Karpas-422 (cell line): ENCODE measurements at regions not wholly inside any gene's neighbourhood (a gene's known extent, or its start where the extent isn't known, plus 50 kb on each side); places are given as distances from the start of the nearest gene placed in this dataset.
"Not testable (repeated sequence)": the region's sequence is repeated elsewhere in the genome, so short reads cannot be mapped to it uniquely, and the experiment has no call there.

Source experiments
- DNase-seq: peaks from one replicate; pipeline ENCODE4 v3.0.0-alpha.2; 2015
- H2AFZ ChIP-seq: fragments of 200-600 bp; sonication (generic); 2 replicates; pipeline ENCODE4 v1.6.1; 2014; ENCODE audit warnings: antibody characterized with exemption, low read length, mixed read lengths
- H3K27ac ChIP-seq: fragments of 200-600 bp; sonication (generic); 2 replicates; pipeline ENCODE4 v1.5.1; 2014; ENCODE audit warnings: mild to moderate bottlenecking, low read length, moderate library complexity
- H3K27me3 ChIP-seq: fragments of 200-600 bp; sonication (generic); 2 replicates; pipeline ENCODE4 v1.6.1; 2014; ENCODE audit warnings: low read length, mixed read lengths
- H3K36me3 ChIP-seq: fragments of 200-600 bp; sonication (generic); 2 replicates; pipeline ENCODE4 v1.6.1; 2014; ENCODE audit warnings: low read length, mixed read lengths; ENCODE audit not compliant: insufficient read depth
- H3K4me1 ChIP-seq: fragments of 200-600 bp; sonication (generic); 2 replicates; pipeline ENCODE4 v1.6.1; 2014; ENCODE audit warnings: mild to moderate bottlenecking, low read length, mixed read lengths
- H3K4me2 ChIP-seq: fragments of 200-600 bp; sonication (generic); 2 replicates; pipeline ENCODE4 v1.6.1; 2014; ENCODE audit warnings: low read length, low read depth, mild to moderate bottlenecking; ENCODE audit not compliant: poor library complexity, severe bottlenecking
- H3K4me3 ChIP-seq: fragments of 200-600 bp; sonication (generic); 2 replicates; pipeline ENCODE4 v1.5.1; 2014; ENCODE audit warnings: mild to moderate bottlenecking, antibody characterized with exemption, low read length, mixed read lengths
- H3K79me2 ChIP-seq: fragments of 200-600 bp; sonication (generic); 2 replicates; pipeline ENCODE4 v1.6.1; 2014; ENCODE audit warnings: mild to moderate bottlenecking, low read length, mixed read lengths
- H3K9ac ChIP-seq: fragments of 200-600 bp; sonication (generic); 2 replicates; pipeline ENCODE4 v1.6.0; 2014; ENCODE audit warnings: low read length
- H3K9me2 ChIP-seq: fragments of 200-600 bp; sonication (generic), shearing (Covaris generic); replicated peaks from 2 replicates; pipeline ENCODE4 v1.6.0; 2014; ENCODE audit warnings: mild to moderate bottlenecking, low read length, moderate library complexity; ENCODE audit not compliant: insufficient read depth
- H3K9me3 ChIP-seq: fragments of 300-700, 200-600 bp; sonication (generic); 2 replicates; pipeline ENCODE4 v1.6.1; 2014; ENCODE audit warnings: low read length, mixed read lengths
- H4K20me1 ChIP-seq: fragments of 200-600 bp; sonication (generic); 2 replicates; pipeline ENCODE4 v1.6.1; 2014; ENCODE audit warnings: mild to moderate bottlenecking, antibody characterized with exemption, low read length, low read depth; ENCODE audit not compliant: insufficient read depth

- no peaks in the 10 kb centered on the region for H3K79me2 ChIP-seq
- H3K4me3 ChIP-seq: no peak overlapping the region
- DNase-seq: no peak
- H3K36me3 ChIP-seq: no peaks in the 10 kb centered on the region
- H2AFZ ChIP-seq: no peak overlapping the region
- H3K4me1 ChIP-seq: no peaks in the 10 kb centered on the region
- no peak overlapping the region for H3K4me2 ChIP-seq
- H3K9ac ChIP-seq: no peak overlapping the region
- no peak overlapping the region for H3K27ac ChIP-seq
- no peaks in the 10 kb centered on the region for H4K20me1 ChIP-seq
- no peaks in the 10 kb centered on the region for H3K9me2 ChIP-seq
- peaks cover 22% of the 10 kb centered on the region; the same call in 1 of the 2 replicates for H3K9me3 ChIP-seq
- no peaks in the 10 kb centered on the region for H3K27me3 ChIP-seq
Observed at GRCh38 chr13:81104035-81104715, 763.2 kb upstream of the SPRY2 start.

GRCh38 chr13:81102066-81102465 is 761.1 kb upstream of the SPRY2 start:
- H4K20me1 ChIP-seq, H3K9ac ChIP-seq, H3K4me2 ChIP-seq, H3K4me1 ChIP-seq, H3K79me2 ChIP-seq, H3K4me3 ChIP-seq, H3K27ac ChIP-seq, H3K27me3 ChIP-seq, H3K9me2 ChIP-seq, H2AFZ ChIP-seq, H3K36me3 ChIP-seq, DNase-seq: not testable (repeated sequence)
- peaks cover 27% of the 10 kb centered on the region for H3K9me3 ChIP-seq

- no peak overlapping the region for H3K4me2 ChIP-seq
- peaks cover 19% of the 10 kb centered on the region for H3K9me3 ChIP-seq
- no peak overlapping the region for H2AFZ ChIP-seq
- no peak overlapping the region for H3K9ac ChIP-seq
- H4K20me1 ChIP-seq: no peaks in the 10 kb centered on the region
- H3K4me3 ChIP-seq: no peak overlapping the region
- H3K27me3 ChIP-seq: no peaks in the 10 kb centered on the region
- no peaks in the 10 kb centered on the region for H3K36me3 ChIP-seq
- H3K4me1 ChIP-seq: no peaks in the 10 kb centered on the region
- no peaks in the 10 kb centered on the region for H3K79me2 ChIP-seq
- H3K27ac ChIP-seq: no peak overlapping the region
- no peak for DNase-seq
- no peaks in the 10 kb centered on the region for H3K9me2 ChIP-seq
Observed at GRCh38 chr13:81089371-81090157, 748.6 kb upstream of the SPRY2 start.

GRCh38 chr13:81080911-81081454 is 740.1 kb upstream of the SPRY2 start:
- H3K9me2 ChIP-seq: no peaks in the 10 kb centered on the region
- H4K20me1 ChIP-seq: no peaks in the 10 kb centered on the region
- H3K27ac ChIP-seq: no peak overlapping the region
- no peak overlapping the region for H2AFZ ChIP-seq
- peaks cover 14% of the 10 kb centered on the region for H3K9me3 ChIP-seq
- H3K79me2 ChIP-seq: no peaks in the 10 kb centered on the region
- H3K36me3 ChIP-seq: no peaks in the 10 kb centered on the region
- H3K4me2 ChIP-seq: no peak overlapping the region
- no peak for DNase-seq
- no peaks in the 10 kb centered on the region for H3K4me1 ChIP-seq
- no peaks in the 10 kb centered on the region for H3K27me3 ChIP-seq
- H3K4me3 ChIP-seq: no peak overlapping the region
- H3K9ac ChIP-seq: no peak overlapping the region

GRCh38 chr13:81078048-81078447 is 737.1 kb upstream of the SPRY2 start:
- no peak overlapping the region for H3K4me3 ChIP-seq
- H4K20me1 ChIP-seq: no peaks in the 10 kb centered on the region

GRCh38 chr13:81069822-81070221 is 728.9 kb upstream of the SPRY2 start:
- not testable (repeated sequence) for H3K27me3 ChIP-seq, H3K9me2 ChIP-seq, H3K36me3 ChIP-seq, H3K4me2 ChIP-seq, H3K4me3 ChIP-seq, H2AFZ ChIP-seq, H3K4me1 ChIP-seq, H3K9ac ChIP-seq, H3K9me3 ChIP-seq, H3K27ac ChIP-seq, H3K79me2 ChIP-seq, DNase-seq, H4K20me1 ChIP-seq

More at GRCh38 chr13:81078048-81078447, 737.1 kb upstream of the SPRY2 start:
- no peak overlapping the region for H3K4me2 ChIP-seq
- no peaks in the 10 kb centered on the region for H3K9me2 ChIP-seq
- DNase-seq: no peak
- peaks cover 11% of the 10 kb centered on the region; the same call in 1 of the 2 replicates for H3K9me3 ChIP-seq
- H3K9ac ChIP-seq: no peak overlapping the region
- no peaks in the 10 kb centered on the region for H3K79me2 ChIP-seq
- no peaks in the 10 kb centered on the region for H3K27me3 ChIP-seq
- H3K36me3 ChIP-seq: no peaks in the 10 kb centered on the region
- no peaks in the 10 kb centered on the region for H3K4me1 ChIP-seq
- no peak overlapping the region for H3K27ac ChIP-seq
- no peak overlapping the region for H2AFZ ChIP-seq

- no peaks in the 10 kb centered on the region for H3K9me3 ChIP-seq
- H3K4me2 ChIP-seq: no peak overlapping the region
Observed at GRCh38 chr13:81058916-81059290, 718.0 kb upstream of the SPRY2 start.

GRCh38 chr13:81058211-81058915 is 717.4 kb upstream of the SPRY2 start:
- Histone ChIP-seq H3K27ac (no peak overlapping the region), H3K36me3 (no peaks in the 10 kb centered on the region), H3K4me1 (no peaks in the 10 kb centered on the region), H3K4me3 (no peak overlapping the region), H3K4me2 (no peak overlapping the region), H2AFZ (no peak overlapping the region), H3K9ac (no peak overlapping the region), H3K27me3 (no peaks in the 10 kb centered on the region), H4K20me1 (no peaks in the 10 kb centered on the region), H3K9me3 (no peaks in the 10 kb centered on the region), H3K79me2 (no peaks in the 10 kb centered on the region), H3K9me2 (no peaks in the 10 kb centered on the region)
- DNase-seq: no peak

More at GRCh38 chr13:81058916-81059290, 718.0 kb upstream of the SPRY2 start:
- DNase-seq: no peak
- no peaks in the 10 kb centered on the region for H3K9me2 ChIP-seq
- H3K4me3 ChIP-seq: no peak overlapping the region
- H3K79me2 ChIP-seq: no peaks in the 10 kb centered on the region
- no peaks in the 10 kb centered on the region for H4K20me1 ChIP-seq
- H3K4me1 ChIP-seq: no peaks in the 10 kb centered on the region
- no peak overlapping the region for H3K9ac ChIP-seq
- H3K27ac ChIP-seq: no peak overlapping the region
- H2AFZ ChIP-seq: no peak overlapping the region
- H3K27me3 ChIP-seq: no peaks in the 10 kb centered on the region
- no peaks in the 10 kb centered on the region for H3K36me3 ChIP-seq
